ENCODE measurements at regions not wholly inside any gene's neighbourhood (a gene's known extent, or its start where the extent isn't known, plus 50 kb on each side); places are given as distances from the start of the nearest gene placed in this dataset.

- DNase-seq = no peak
These were observed 202.3 kb upstream of the IRX1 start for GRCh38 chr5:3393122-3393919.

DNA sequence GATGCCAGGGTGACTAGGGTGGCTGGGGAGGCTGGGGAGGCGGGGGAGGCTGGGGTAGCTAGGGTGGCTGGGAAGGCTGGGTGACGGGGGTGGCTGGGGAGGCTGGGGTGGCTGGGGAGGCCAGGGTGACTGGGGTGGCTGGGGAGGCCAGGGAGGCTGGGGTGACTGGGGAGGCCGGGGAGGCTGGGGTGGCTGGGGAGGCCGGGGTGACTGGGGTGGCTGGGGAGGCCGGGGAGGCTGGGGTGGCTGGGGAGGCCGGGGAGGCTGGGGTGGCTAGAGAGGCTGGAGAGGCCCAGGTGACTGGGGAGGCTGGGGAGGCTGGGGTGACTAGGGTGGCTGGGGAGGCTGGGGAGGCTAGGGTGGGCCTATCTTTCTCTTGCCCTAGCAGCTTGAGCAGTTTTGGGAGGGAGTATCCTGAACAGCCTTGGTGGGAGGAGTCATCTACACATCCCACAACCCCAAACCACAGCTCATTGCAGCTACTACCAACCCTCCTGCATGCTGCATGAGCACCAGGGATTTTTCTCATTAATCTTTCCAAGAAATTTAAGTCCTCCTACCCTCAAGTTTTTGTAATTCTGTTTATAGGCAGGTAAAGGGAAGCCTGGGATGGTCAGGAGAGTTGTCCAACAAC lies 203.2 kb upstream of the IRX1 start:
- DNase-seq = no peak

GRCh38 chr5:3391210-3391609 lies 204.4 kb upstream of the IRX1 start:
- no peak for DNase-seq

DNA sequence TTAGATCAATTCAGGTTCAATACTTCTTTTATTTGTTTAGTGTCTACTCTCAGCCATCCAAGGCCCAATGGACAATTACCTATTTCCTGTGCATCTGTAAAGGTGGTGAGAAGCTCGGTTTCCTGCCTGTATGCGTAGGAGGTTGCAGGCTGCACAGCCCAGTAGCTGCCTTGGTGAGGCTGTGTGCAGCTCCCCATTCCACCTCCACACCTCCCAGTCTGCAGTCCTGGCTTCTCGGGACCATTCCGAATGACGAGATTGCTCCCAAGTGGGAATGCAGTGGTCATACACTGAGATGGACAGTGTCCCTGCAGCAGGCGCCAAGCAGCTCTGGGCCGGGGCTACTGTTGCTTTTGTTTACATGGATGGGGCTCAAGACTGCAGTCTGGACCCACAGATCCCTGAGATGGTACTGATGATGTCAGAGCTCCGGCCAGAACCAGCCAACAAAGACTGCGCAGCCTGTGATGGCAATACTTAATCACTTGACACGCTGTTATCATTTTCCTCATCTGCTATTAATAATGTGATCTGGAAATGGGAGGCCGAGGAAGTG lies 206.1 kb upstream of the IRX1 start:
- no peak for DNase-seq

DNA sequence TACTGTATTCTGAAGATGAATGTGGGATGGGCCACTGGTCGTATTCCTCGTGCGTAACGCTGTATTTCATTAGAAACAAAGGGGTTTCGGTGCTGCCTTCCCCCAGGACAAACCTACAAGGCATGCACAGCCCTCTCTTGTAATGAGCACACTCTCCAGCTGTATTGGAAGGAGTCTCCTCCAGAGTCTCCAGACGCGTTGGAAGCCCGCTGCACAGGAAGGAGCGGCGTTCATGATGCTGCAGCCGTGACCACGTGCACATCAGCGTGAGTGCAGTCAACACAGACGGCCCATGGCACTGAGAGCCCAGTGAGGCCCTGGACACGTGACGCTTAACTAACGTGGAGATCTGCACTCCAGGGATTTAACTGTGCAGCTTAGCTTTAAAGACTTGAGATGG lies 209.0 kb upstream of the IRX1 start:
- DNase-seq = no peak

GRCh38 chr5:3385991-3386519 lies 209.6 kb upstream of the IRX1 start:
- no peak for DNase-seq

DNA sequence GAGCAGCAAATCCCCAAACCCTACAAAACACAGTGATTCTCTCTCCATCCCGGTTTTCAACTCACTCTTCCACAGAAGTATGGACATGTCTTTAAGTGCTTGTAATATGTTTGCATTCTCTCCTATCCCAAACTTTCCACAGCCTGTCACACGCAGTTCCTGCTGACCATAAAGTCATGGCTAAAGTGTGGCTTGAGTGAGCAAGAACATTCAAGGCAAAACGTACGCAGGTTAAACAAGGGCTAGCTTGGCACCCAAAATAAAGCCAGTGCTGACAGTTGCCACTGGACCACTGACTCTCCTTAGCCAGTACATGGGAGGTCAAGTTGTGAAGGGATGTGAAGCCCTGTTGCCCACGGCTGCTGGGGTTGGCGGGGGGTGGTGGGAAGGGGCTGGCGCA lies 211.1 kb upstream of the IRX1 start:
- no peak for DNase-seq

GRCh38 chr5:3382782-3383181 lies 212.8 kb upstream of the IRX1 start:
- DNase-seq = no peak

- DNase-seq = no peak
These were observed 213.5 kb upstream of the IRX1 start for GRCh38 chr5:3382151-3382550.

DNA sequence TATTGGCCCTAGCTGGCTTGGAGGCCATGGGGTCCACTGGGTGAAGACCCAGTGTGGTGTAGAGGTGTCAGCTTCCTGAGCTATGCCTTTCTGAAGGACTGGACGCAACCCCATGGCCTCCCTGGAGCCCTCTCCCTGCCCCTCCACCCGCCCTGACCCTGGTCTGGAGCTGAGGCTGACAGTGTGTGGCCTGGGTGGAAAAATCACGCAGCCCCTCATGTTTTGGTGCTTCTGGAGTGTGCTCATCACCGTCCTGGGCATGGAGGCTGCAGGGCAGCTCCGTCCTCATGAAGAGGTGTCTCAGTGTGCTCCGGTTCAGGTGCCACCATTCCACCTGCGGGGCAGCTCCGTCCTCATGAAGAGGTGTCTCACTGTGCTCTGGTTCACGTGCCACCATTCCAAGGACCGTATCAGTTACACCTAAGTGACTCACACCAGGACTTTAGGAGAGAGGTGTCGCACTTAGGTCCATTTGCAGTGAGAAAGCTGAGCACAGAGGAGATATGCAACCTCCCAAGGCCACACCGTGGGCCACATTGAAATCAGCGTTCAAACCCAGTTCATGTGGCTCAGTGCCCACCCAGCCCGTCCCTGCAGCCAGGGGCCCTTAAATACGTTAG lies 214.3 kb upstream of the IRX1 start:
- DNase-seq = no peak

DNA sequence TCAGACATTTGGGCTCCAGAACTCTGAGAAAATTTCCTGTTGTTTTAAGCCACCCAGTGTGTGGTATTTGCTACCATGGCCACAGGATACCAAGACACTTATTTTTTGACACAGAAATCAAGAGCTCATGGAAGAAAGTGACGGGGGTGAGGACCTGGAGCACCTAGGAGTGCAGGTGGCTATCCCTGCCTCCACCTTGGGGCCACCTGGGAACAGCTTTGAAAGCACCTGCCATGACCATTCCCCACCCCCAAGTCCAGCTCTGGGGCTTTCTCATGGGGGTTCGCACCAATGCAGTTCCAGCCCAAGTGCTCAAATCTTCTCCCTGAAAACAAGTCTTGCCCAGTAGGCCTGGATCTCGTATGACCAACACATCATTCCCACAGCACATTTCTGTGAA lies 214.9 kb upstream of the IRX1 start:
- DNase-seq = no peak

DNA sequence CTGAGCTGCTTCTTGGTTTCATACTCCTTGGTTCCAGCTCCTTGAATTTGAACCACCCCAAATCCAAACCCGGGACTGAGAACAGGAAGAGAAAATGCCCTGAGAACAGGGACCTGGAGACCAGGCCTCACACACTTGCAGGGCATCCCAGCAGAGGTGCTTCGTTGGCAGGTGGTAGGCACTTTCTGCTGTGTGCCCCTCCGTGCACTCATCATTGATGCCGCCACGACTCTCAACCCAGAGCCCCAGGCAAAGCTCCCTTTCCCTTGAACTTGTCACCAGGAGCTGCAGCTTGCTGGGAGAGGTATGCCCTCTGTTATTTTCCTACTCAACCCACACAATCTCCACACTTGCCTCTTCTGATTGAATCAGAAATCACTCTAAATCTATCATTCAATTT lies 217.8 kb upstream of the IRX1 start:
- DNase-seq = no peak

- DNase-seq = no peak
These were observed 218.5 kb upstream of the IRX1 start for GRCh38 chr5:3377176-3377575.

- no peak for DNase-seq
These were observed 219.0 kb upstream of the IRX1 start for GRCh38 chr5:3376611-3377010.

DNA sequence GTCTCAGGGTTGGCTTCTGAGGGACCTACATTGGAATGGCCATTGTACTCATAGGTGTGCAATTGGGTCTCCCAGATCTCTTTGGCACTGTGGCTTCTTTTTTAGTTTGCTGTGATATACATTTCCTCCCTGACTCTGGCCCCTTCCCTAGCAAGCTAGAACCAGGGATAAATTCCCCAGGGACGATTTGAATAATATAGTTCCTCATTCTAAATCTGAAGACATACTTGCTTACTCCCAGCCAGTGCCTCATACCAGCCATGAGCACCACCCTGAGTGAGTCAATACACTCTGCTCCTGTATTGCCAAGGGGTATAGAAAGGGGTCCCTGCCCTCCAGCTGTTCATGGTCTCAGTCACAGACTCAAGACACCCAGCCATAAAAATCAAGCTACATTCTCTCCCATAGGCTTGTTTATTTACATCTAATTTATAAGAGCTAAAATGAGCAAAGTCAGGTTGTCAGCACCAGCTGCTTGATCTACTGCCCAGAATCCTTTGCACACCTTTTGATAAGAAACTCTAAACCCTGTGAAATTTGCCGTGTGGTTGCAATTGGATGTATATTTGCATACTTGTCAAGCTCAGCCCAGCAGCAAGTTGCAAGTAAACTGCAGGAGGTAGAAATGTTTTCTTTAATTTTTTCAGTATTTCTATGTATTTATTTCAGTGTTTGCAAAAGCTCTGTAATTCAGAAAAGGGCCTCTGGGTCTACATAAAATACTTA lies 219.9 kb upstream of the IRX1 start:
- DNase-seq = no peak

DNA sequence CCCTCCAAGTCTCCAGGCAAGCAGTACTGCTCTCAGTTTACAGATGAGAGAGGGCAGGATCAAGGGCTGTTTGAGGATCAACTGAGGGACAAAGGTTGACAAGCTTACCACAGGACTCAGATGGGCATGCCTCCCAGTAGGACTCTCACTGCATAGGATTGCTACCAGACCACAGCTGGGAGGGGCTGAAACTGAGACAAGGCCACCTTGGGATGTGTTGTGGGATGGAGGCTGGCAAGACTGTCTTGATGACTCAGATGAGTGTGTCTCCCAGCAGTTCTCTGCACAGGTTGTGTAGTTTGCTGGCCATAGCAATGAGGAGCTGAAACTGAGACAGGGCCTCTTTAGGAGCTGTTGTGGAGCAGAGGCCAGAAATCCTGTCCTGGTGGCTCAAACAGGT lies 222.2 kb upstream of the IRX1 start:
- DNase-seq = no peak

DNA sequence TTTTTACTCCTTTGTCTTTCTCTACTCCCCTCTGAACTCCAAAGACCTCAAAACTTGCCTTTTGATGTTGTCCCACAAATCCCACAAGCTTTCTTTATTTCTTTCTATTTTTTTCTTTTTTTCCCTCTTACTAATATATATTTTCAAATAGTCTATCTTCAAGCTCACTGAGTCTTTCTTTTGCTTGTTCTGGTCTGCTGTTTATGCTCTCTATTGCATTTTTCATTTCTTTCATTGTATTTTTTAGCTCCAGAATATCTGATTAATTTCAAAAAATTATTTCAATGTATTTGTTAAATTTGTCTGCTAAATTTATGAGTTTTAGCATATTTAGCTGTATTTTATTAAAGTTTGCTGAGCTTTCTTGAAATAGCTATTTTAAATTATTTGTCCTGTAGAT lies 223.3 kb upstream of the IRX1 start:
- DNase-seq = no peak

DNA sequence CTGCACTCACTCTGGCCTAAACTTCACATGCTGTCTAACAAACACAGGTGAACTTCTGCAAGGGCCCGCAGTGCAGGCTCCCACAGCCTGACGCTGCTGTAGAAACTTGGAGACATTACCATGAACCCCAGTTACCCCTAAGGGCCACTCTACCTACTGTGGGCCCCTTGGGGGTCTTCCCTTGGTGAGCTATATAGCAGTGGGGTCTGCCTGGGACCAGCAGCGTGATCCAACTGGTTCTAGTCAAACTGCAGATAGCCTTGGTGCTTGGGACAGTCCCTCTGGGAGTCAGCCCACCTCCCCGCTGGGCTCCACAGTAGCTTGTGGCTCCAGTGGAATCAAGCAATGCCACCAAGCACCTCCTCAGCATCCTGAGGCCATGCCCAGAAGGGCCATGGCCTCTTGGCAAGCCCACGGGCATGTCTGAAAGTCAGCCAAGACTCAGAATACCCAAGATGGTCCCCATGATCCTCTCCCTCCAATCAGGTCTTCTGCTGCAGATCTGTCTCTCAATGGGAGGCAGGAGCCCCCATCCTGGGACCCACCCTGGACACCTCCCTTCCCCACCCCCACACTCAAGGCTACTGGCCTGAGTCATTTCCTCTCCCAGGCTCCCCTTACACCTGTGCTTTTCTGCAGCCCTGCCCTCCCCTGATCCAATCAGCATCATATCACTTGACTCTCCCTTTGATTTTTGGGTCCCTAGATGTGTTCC lies 230.0 kb upstream of the IRX1 start:
- no peak for DNase-seq

DNA sequence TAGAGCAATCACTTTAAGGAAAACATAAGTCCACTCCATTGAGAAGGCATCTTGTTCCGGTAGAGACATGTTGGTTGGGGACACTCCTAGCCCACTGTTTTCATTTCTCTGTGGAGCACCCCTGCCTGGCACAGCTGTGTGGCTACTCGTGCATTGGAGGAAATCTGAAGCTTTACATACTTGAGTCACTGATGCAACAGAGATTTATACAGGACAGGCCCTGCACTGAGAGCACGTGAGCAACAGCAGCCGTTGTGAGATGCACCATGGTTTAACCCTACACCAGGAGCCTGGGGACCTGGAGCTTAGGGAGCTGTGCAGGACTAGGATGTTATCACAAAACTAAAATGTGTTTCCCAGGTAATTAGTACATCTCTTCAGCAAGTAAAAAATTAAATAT lies 230.7 kb upstream of the IRX1 start:
- no peak for DNase-seq

DNA sequence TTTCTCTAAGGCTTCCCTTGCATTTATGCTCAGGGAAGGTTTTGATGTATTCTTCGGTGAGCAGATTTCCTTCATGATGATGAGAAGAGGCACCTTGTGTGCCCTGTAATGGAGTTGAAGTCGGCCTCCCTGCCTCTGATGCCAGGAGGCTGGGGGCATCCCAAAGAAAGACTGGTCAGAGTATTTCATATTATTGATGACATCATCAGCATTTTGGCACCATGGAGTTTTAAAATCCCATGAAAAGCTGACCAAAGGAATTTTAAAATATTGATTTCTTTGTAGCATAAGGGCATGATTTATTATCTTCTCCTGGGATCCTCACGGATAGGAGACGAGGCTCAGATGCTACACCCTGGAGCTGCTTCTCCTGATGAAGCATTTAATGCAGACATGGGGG lies 231.2 kb upstream of the IRX1 start:
- DNase-seq = no peak

GRCh38 chr5:3362606-3362910 lies 233.1 kb upstream of the IRX1 start:
- no peak for DNase-seq

GRCh38 chr5:3361811-3362605 lies 233.6 kb upstream of the IRX1 start:
- DNase-seq = no peak
